Lower leg skin (tissue), 3 donors: ENCODE measurements at regions not wholly inside any gene's neighbourhood (a gene's known extent, or its start where the extent isn't known, plus 50 kb on each side); places are given as distances from the start of the nearest gene placed in this dataset.

Experiments used
- POLR2A ChIP-seq, 2 donors: fragments of 450-650 bp; IDR thresholded peaks; one replicate each; pipeline ENCODE4 v1.6.1; 2016 to 2017; ENCODE audit warnings: antibody characterized with exemption in 2 of 2, mild to moderate bottlenecking in 1 of 2, moderate library complexity in 1 of 2
- TF ChIP-seq, protein P1 (sequence below), 3 donors: fragments of 450-650 bp; IDR thresholded peaks; one replicate each; pipeline ENCODE4 v1.5.1; 2016; ENCODE audit warnings: antibody characterized with exemption in 3 of 3, mild to moderate bottlenecking in 3 of 3, moderate library complexity in 2 of 3

DNA sequence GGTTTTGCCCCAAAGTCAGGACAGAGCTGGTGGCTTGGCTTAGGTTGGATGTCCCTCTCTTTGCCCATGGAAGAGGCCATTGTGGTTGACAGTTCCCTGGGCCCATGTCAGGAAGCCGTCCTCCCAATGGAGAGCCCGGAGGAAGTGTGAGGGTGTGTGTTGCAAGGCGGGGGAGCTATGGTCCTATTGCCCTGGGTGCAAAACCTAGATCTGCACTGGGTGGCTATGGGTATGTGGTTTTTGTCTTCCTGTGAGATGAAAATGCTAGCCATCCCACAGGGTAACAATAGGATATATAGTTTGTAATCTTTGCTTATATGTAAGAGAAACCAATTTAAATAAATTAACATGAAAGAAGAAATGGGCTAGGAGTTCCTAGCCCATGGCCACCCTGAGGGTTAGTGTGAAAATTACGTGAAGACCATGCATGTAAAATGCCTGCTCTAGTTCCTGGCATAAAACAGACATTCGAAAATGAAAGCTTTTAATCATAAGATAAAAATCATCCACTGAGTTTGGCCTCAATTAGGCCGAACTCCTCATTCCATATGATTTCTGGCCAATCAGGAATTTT lies 189.2 kb downstream of the PLPP4 start:
- TF ChIP-seq, protein P1, sequence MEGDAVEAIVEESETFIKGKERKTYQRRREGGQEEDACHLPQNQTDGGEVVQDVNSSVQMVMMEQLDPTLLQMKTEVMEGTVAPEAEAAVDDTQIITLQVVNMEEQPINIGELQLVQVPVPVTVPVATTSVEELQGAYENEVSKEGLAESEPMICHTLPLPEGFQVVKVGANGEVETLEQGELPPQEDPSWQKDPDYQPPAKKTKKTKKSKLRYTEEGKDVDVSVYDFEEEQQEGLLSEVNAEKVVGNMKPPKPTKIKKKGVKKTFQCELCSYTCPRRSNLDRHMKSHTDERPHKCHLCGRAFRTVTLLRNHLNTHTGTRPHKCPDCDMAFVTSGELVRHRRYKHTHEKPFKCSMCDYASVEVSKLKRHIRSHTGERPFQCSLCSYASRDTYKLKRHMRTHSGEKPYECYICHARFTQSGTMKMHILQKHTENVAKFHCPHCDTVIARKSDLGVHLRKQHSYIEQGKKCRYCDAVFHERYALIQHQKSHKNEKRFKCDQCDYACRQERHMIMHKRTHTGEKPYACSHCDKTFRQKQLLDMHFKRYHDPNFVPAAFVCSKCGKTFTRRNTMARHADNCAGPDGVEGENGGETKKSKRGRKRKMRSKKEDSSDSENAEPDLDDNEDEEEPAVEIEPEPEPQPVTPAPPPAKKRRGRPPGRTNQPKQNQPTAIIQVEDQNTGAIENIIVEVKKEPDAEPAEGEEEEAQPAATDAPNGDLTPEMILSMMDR (IDR thresholded peaks at IDR 0.05), result no peak
- no peak for TF ChIP-seq POLR2A (IDR thresholded peaks at IDR 0.05)
